ENCODE measurements at regions not wholly inside any gene's neighbourhood (a gene's known extent, or its start where the extent isn't known, plus 50 kb on each side); places are given as distances from the start of the nearest gene placed in this dataset.

DNA sequence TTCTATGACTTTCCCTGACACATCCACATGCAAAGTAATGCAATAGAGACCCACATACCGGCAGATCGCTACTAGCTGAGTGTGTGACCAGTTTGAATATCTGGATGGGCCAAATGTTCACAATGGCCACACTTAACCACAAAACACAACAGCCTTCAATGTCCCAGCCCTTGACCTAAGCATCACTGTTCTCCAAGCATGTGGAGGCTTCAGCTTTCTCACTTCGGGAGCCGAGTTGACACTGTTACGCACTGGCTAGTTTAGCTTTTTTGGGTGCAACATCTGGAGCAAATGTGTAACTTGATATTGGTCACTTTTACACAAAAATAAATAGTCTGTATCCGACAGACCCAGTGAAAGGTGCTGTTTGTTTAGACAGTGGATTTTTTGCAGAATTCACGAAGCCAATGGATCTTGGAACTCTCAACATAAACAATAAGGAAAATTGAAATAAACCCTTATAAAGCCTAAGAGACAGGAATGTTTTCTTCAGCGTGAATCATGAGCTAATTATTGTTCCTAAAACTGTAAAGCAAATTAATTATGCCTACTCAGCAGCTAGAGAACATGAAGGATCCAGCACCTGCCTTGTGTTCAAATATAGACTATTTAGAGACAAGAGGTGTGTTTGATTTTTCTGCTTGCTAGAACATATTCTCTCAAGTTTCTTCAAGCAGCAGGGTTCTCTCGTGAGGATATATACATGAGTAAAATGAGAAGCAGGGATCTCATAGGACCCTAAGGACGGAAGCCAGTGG, 117.6 kb upstream of the JCAD start:
- H3K9me3 Mint-ChIP-seq = no peaks in the 10 kb centered on the region
- peaks cover 5% of the 10 kb centered on the region for H3K4me1 Mint-ChIP-seq
- Histone ChIP-seq H3K4me1 (ENCODE audit: control insufficient read depth, insufficient read depth, low read length) (no peaks in the 10 kb centered on the region), H3K4me3 (ENCODE audit: low read length) (no peak overlapping the region), H3K9me3 (ENCODE audit: control insufficient read depth, low read length) (no peaks in the 10 kb centered on the region), H3K36me3 (ENCODE audit: control insufficient read depth, insufficient read depth, low read length) (no peaks in the 10 kb centered on the region), H3K27me3 (ENCODE audit: control insufficient read depth, insufficient read depth, low read length, poor library complexity, severe bottlenecking) (peaks cover 14% of the 10 kb centered on the region), H3K9ac (ENCODE audit: extremely low read depth, low read length, poor library complexity, severe bottlenecking) (no peak overlapping the region), H3K27ac (ENCODE audit: low read depth, low read length) (no peak overlapping the region)
- TF ChIP-seq, protein P1, sequence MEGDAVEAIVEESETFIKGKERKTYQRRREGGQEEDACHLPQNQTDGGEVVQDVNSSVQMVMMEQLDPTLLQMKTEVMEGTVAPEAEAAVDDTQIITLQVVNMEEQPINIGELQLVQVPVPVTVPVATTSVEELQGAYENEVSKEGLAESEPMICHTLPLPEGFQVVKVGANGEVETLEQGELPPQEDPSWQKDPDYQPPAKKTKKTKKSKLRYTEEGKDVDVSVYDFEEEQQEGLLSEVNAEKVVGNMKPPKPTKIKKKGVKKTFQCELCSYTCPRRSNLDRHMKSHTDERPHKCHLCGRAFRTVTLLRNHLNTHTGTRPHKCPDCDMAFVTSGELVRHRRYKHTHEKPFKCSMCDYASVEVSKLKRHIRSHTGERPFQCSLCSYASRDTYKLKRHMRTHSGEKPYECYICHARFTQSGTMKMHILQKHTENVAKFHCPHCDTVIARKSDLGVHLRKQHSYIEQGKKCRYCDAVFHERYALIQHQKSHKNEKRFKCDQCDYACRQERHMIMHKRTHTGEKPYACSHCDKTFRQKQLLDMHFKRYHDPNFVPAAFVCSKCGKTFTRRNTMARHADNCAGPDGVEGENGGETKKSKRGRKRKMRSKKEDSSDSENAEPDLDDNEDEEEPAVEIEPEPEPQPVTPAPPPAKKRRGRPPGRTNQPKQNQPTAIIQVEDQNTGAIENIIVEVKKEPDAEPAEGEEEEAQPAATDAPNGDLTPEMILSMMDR (conservative IDR thresholded peaks at IDR 0.05) = no peak
- no peaks in the 10 kb centered on the region for H3K36me3 Mint-ChIP-seq (ENCODE audit: low read depth)
- WGBS, 2 experiments (ENCODE audit: insufficient coverage in 1 of 2, insufficient read length in 1 of 2) = 93 to 100% methylated on average over 1 to 10 of the region's 10 CpGs
- no peak overlapping the region for H3K27ac Mint-ChIP-seq
- H3K27me3 Mint-ChIP-seq (ENCODE audit: insufficient read depth) = peaks cover 20% of the 10 kb centered on the region
- DNase-seq = no peak
- no peak overlapping the region for H3K4me3 Mint-ChIP-seq

DNA sequence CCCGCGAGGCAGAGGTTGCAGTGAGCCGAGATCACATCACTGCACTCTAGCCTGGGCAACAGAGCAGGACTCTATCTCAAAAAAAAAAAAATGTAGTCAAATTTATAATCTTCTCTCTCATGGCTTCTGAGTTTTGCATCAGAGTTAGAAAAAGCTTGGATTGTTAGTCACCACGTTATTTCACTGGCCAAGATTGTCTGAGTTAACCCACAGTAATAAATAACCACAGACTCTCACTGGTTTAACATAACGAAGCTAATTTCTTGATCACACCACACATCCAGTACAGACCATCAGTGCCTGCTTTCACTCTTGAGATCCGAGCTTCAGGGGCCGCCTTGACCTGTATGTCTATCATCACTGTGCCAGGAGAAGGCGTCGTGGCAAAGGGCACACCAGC, 116.8 kb upstream of the JCAD start:
- Histone ChIP-seq H3K4me1 (ENCODE audit: control insufficient read depth, insufficient read depth, low read length) (no peaks in the 10 kb centered on the region), H3K4me3 (ENCODE audit: low read length) (no peak overlapping the region), H3K27me3 (ENCODE audit: control insufficient read depth, insufficient read depth, low read length, poor library complexity, severe bottlenecking) (peaks cover 6% of the 10 kb centered on the region), H3K27ac (ENCODE audit: low read depth, low read length) (no peak overlapping the region), H3K9me3 (ENCODE audit: control insufficient read depth, low read length) (no peaks in the 10 kb centered on the region), H3K9ac (ENCODE audit: extremely low read depth, low read length, poor library complexity, severe bottlenecking) (no peak overlapping the region), H3K36me3 (ENCODE audit: control insufficient read depth, insufficient read depth, low read length) (no peaks in the 10 kb centered on the region)
- Mint-ChIP-seq H3K4me3 (no peak overlapping the region), H3K36me3 (ENCODE audit: low read depth) (no peaks in the 10 kb centered on the region), H3K9me3 (no peaks in the 10 kb centered on the region), H3K27me3 (ENCODE audit: insufficient read depth) (peaks cover 19% of the 10 kb centered on the region), H3K27ac (no peak overlapping the region), H3K4me1 (peaks cover 10% of the 10 kb centered on the region)
- TF ChIP-seq, protein P1 (conservative IDR thresholded peaks at IDR 0.05) = no peak
- no peak for DNase-seq
- 85 to 93% methylated on average over 7 to 9 of the region's 9 CpGs for WGBS, 2 experiments (ENCODE audit: insufficient coverage in 1 of 2, insufficient read length in 1 of 2)

DNA sequence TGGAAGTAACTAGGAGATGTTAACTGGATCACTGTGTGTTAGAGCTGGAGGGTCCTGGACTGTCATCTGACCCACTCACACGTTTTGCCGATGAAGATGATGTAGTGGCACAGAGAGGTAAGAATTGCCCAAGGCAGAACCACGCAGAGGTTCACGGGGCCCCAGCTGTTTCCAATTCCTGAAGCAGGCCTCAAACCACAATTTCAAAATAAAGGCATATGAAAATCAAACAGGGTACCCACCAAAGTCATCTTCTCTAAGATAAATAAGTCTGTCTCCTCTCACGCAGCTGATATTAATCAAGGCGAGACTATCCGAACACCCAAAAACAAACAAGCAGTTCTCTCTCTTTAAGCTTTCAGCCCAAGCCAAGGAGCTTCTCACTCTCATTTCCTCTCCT, 113.3 kb upstream of the JCAD start:
- no peaks in the 10 kb centered on the region for H3K36me3 ChIP-seq (ENCODE audit: control insufficient read depth, insufficient read depth, low read length)
- Mint-ChIP-seq H3K36me3 (ENCODE audit: low read depth) (no peaks in the 10 kb centered on the region), H3K4me1 (peaks cover 12% of the 10 kb centered on the region), H3K27ac (no peak overlapping the region), H3K9me3 (peaks cover 7% of the 10 kb centered on the region), H3K4me3 (no peak overlapping the region), H3K27me3 (ENCODE audit: insufficient read depth) (peaks cover 34% of the 10 kb centered on the region)
- no peak overlapping the region for H3K4me3 ChIP-seq (ENCODE audit: low read length)
- H3K4me1 ChIP-seq (ENCODE audit: control insufficient read depth, insufficient read depth, low read length) = no peaks in the 10 kb centered on the region
- peaks cover 4% of the 10 kb centered on the region for H3K9me3 ChIP-seq (ENCODE audit: control insufficient read depth, low read length)
- WGBS, 2 experiments (ENCODE audit: insufficient coverage in 1 of 2, insufficient read length in 1 of 2) = 73 to 84% methylated on average over 3 to 7 of the region's 7 CpGs
- DNase-seq = no peak
- TF ChIP-seq, protein P1 (conservative IDR thresholded peaks at IDR 0.05) = no peak
- no peak overlapping the region for H3K27ac ChIP-seq (ENCODE audit: low read depth, low read length)
- peaks cover 6% of the 10 kb centered on the region for H3K27me3 ChIP-seq (ENCODE audit: control insufficient read depth, insufficient read depth, low read length, poor library complexity, severe bottlenecking)
- H3K9ac ChIP-seq (ENCODE audit: extremely low read depth, low read length, poor library complexity, severe bottlenecking) = no peak overlapping the region

All from endodermal cell (in vitro differentiated cells).